ENCODE measurements at regions not wholly inside any gene's neighbourhood (a gene's known extent, or its start where the extent isn't known, plus 50 kb on each side); places are given as distances from the start of the nearest gene placed in this dataset.

DNA sequence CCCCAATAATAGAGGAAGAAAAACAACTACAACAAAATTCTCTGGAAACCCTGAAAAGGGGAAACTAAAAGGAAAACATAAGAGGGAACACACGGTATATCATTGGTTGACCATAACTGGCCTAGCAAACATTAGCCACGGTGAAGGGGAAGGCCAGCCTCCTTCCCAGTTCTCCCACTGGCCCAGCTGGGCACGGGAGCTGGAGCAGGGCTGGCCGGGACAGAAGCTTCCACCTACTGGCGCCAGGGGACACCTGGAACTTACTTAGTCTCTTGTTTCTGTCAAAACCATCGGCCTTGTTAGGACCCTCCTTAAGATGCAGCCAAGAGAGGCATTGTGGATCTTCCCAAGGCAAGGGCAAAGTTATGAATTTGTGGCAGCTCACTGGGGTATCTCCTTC lies 56.1 kb upstream of the DLGAP1 start:
- intact Hi-C loops (cut with micrococcal nuclease) (no loop called here), in situ Hi-C loops (cut with MboI) (no loop called here)
- no peaks in the 10 kb centered on the region; a peak in 1 of 5 replicates for H3K4me1 ChIP-seq (replicated peaks in 1 of 2; ENCODE audit: control insufficient read depth in 2 of 2, insufficient read depth in 2 of 2, low read length in 2 of 2)
- H3K27me3 ChIP-seq (ENCODE audit: control insufficient read depth in 2 of 2, insufficient read depth in 2 of 2, low read length in 2 of 2): no peaks in the 10 kb centered on the region
- ChIA-PET POLR2A (no interaction called here), CTCF (ENCODE audit: low intra/inter-chr PET ratio) (no interaction called here)
- H2AFZ ChIP-seq (ENCODE audit: low read depth, low read length): no peak overlapping the region
- ATAC-seq (no peak), FAIRE-seq (no peak), DNase-seq (ENCODE audit: extremely low read depth in 1 of 4, low spot score in 3 of 4) (no peak)
- H3K9ac ChIP-seq (ENCODE audit: insufficient read depth in 1 of 2, low read depth in 2 of 2, low read length in 2 of 2): no peak overlapping the region
- WGBS (ENCODE audit: insufficient coverage, low coverage, missing lambda C conversion rate): 3% methylated on average over 6 of the region's 6 CpGs
- no peaks in the 10 kb centered on the region for H3K79me2 ChIP-seq (ENCODE audit: control insufficient read depth, insufficient read depth, low read length)
- H3K9me1 ChIP-seq (ENCODE audit: control insufficient read depth, insufficient read depth, low read length): no peaks in the 10 kb centered on the region
- no TSS peak for BruUV-seq (replicated peaks)
- no peak overlapping the region for H3K4me2 ChIP-seq (ENCODE audit: insufficient read depth, low read length)
- no peaks in the 10 kb centered on the region for H3K36me3 ChIP-seq (ENCODE audit: control insufficient read depth, insufficient read depth, low read length)
- TF ChIP-seq ETS2 (tag; IDR thresholded peaks at IDR 0.05; ENCODE audit: borderline replicate concordance, poor library complexity, severe bottlenecking) (no peak), GABPB2 (CRISPR knock-in tag; conservative IDR thresholded peaks at IDR 0.05) (no peak), ZNF143 (CRISPR knock-in tag; IDR thresholded peaks at IDR 0.05) (no peak), HNRNPK (IDR thresholded peaks at IDR 0.05; ENCODE audit: low read depth, low read length, poor library complexity, severe bottlenecking) (no peak), DDX20 (tag; IDR thresholded peaks at IDR 0.05; ENCODE audit: low read depth) (no peak), SMARCB1 (IDR thresholded peaks at IDR 0.05; ENCODE audit: insufficient read length, low read depth) (no peak), LEF1 (IDR thresholded peaks at IDR 0.05) (no peak), BMI1 (IDR thresholded peaks at IDR 0.05; ENCODE audit: low read length) (no peak), RCOR1 (IDR thresholded peaks at IDR 0.05; ENCODE audit: borderline replicate concordance in 1 of 2, low read depth in 2 of 2, low read length in 2 of 2) (no peak), ZFP36 (IDR thresholded peaks at IDR 0.05; ENCODE audit: low read depth, low read length, partially characterized antibody) (no peak), ILF3 (IDR thresholded peaks at IDR 0.05; ENCODE audit: borderline replicate concordance) (no peak), EGR1 (conservative IDR thresholded peaks at IDR 0.05) (no peak), CEBPB (tag; IDR thresholded peaks at IDR 0.05) (no peak), ZNF197 (CRISPR knock-in tag; IDR thresholded peaks at IDR 0.05; ENCODE audit: low read depth) (no peak), ZNF586 (CRISPR knock-in tag; conservative IDR thresholded peaks at IDR 0.05) (no peak), ZNF79 (CRISPR knock-in tag; IDR thresholded peaks at IDR 0.05; ENCODE audit: low read depth) (no peak), PHB2 (IDR thresholded peaks at IDR 0.05; ENCODE audit: low read depth) (no peak)
- TF ChIP-seq, protein P1, sequence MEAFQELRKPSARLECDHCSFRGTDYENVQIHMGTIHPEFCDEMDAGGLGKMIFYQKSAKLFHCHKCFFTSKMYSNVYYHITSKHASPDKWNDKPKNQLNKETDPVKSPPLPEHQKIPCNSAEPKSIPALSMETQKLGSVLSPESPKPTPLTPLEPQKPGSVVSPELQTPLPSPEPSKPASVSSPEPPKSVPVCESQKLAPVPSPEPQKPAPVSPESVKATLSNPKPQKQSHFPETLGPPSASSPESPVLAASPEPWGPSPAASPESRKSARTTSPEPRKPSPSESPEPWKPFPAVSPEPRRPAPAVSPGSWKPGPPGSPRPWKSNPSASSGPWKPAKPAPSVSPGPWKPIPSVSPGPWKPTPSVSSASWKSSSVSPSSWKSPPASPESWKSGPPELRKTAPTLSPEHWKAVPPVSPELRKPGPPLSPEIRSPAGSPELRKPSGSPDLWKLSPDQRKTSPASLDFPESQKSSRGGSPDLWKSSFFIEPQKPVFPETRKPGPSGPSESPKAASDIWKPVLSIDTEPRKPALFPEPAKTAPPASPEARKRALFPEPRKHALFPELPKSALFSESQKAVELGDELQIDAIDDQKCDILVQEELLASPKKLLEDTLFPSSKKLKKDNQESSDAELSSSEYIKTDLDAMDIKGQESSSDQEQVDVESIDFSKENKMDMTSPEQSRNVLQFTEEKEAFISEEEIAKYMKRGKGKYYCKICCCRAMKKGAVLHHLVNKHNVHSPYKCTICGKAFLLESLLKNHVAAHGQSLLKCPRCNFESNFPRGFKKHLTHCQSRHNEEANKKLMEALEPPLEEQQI (IDR thresholded peaks at IDR 0.05): no peak
- TF ChIP-seq, protein P2, sequence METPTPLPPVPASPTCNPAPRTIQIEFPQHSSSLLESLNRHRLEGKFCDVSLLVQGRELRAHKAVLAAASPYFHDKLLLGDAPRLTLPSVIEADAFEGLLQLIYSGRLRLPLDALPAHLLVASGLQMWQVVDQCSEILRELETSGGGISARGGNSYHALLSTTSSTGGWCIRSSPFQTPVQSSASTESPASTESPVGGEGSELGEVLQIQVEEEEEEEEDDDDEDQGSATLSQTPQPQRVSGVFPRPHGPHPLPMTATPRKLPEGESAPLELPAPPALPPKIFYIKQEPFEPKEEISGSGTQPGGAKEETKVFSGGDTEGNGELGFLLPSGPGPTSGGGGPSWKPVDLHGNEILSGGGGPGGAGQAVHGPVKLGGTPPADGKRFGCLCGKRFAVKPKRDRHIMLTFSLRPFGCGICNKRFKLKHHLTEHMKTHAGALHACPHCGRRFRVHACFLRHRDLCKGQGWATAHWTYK (CRISPR knock-in tag; IDR thresholded peaks at IDR 0.05): no peak
- TF ChIP-seq, protein P3, sequence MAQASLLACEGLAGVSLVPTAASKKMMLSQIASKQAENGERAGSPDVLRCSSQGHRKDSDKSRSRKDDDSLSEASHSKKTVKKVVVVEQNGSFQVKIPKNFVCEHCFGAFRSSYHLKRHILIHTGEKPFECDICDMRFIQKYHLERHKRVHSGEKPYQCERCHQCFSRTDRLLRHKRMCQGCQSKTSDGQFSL (CRISPR knock-in tag; IDR thresholded peaks at IDR 0.05): no peak
- TF ChIP-seq, protein P3 (tag; IDR thresholded peaks at IDR 0.05): no peak
- H3K4me3 ChIP-seq: no peak overlapping the region
- peaks cover 5% of the 10 kb centered on the region; the same call in 1 of the 2 replicates for H3K9me3 ChIP-seq (replicated peaks; ENCODE audit: control insufficient read depth, insufficient read depth, low read depth, low read length)
- no peaks in the 10 kb centered on the region for H4K20me1 ChIP-seq (replicated peaks; ENCODE audit: control insufficient read depth, insufficient read depth, low read length)
- no peak overlapping the region for H3K27ac ChIP-seq (ENCODE audit: extremely low read depth, low read depth, low read length)
